IMR-90 (cell line): ENCODE measurements at regions not wholly inside any gene's neighbourhood (a gene's known extent, or its start where the extent isn't known, plus 50 kb on each side); places are given as distances from the start of the nearest gene placed in this dataset.

Experiments
- ATAC-seq: fragments of 200-7000 bp; cut with Tn5 transposase; 2 replicates; pipeline ENCODE4 v1.9.1; 2020; ENCODE audit warnings: low read depth, mild to moderate bottlenecking, moderate library complexity
- BruUV-seq: library from RNA; stranded (reverse); fragments of 400-500 nt; replicated peaks from 2 replicates; lab custom pipeline; 2021; lab: Mats Ljungman, UMichigan
- CTCF ChIA-PET: fragments of 300-600 bp; formaldehyde crosslinking; extraction: SDS; loops from one replicate; lab custom pipeline; 2021; ENCODE audit warnings: antibody characterized with exemption; lab: Yijun Ruan, JAX
- POLR2A ChIA-PET: fragments of 300-600 bp; sonication (Branson Sonifier 250); formaldehyde crosslinking; loops from one replicate; lab custom pipeline; 2022; ENCODE audit warnings: antibody characterized with exemption; ENCODE audit not compliant: unreplicated experiment; lab: Charles Lee
- DNase-seq: peaks from one replicate; pipeline ENCODE4 v3.0.0; 2013
- H2AFZ ChIP-seq: replicated peaks from 2 replicates; pipeline ENCODE3; 2013; ENCODE audit warnings: low read length, mild to moderate bottlenecking; ENCODE audit not compliant: poor library complexity
- H2AK5ac ChIP-seq: 2 replicates; pipeline ENCODE4 v1.6.1; 2013; ENCODE audit warnings: low read depth, low read length, inconsistent platforms
- H2AK9ac ChIP-seq: replicated peaks from 2 replicates; pipeline ENCODE3; 2013; ENCODE audit warnings: mild to moderate bottlenecking, low read depth, low read length, moderate library complexity; ENCODE audit not compliant: poor library complexity
- H2BK120ac ChIP-seq: 2 replicates; pipeline ENCODE4 v1.6.1; 2013; ENCODE audit warnings: low read depth, low read length, inconsistent platforms
- H2BK15ac ChIP-seq: 3 replicates; pipeline ENCODE4 v1.6.1; 2013; ENCODE audit warnings: low read depth, low read length, inconsistent platforms
- H2BK20ac ChIP-seq: 2 replicates; pipeline ENCODE4 v1.6.1; 2013; ENCODE audit warnings: low read depth, mild to moderate bottlenecking, inconsistent platforms, low read length, moderate library complexity
- H2BK5ac ChIP-seq: 2 replicates; pipeline ENCODE4 v1.6.1; 2013; ENCODE audit warnings: mild to moderate bottlenecking, low read depth, low read length, inconsistent platforms; ENCODE audit not compliant: poor library complexity, severe bottlenecking
- H3K14ac ChIP-seq: replicated peaks from 2 replicates; pipeline ENCODE4 v1.6.1; 2013; ENCODE audit warnings: low read depth, low read length, inconsistent platforms
- H3K18ac ChIP-seq: 2 replicates; pipeline ENCODE4 v1.6.1; 2013; ENCODE audit warnings: low read depth, low read length, control low read depth
- H3K23ac ChIP-seq: 2 replicates; pipeline ENCODE4 v1.6.1; 2013; ENCODE audit warnings: low read depth, low read length, inconsistent platforms
- H3K27ac ChIP-seq: 2 replicates; pipeline ENCODE4 v1.5.1; 2013; ENCODE audit warnings: mild to moderate bottlenecking, control low read depth, low read length; ENCODE audit not compliant: insufficient read depth
- H3K27me3 ChIP-seq: 2 replicates; pipeline ENCODE4 v1.6.1; 2013; ENCODE audit warnings: low read length; ENCODE audit not compliant: control insufficient read depth, insufficient read depth
- H3K36me3 ChIP-seq: 2 replicates; pipeline ENCODE4 v1.6.1; 2013; ENCODE audit warnings: low read length, mixed read lengths; ENCODE audit not compliant: control insufficient read depth, insufficient read depth
- H3K4ac ChIP-seq: 2 replicates; pipeline ENCODE4 v1.6.1; 2013; ENCODE audit warnings: low read depth, low read length, inconsistent platforms
- H3K4me1 ChIP-seq: 2 replicates; pipeline ENCODE4 v1.6.1; 2013; ENCODE audit warnings: low read length, mixed read lengths; ENCODE audit not compliant: control insufficient read depth, insufficient read depth
- H3K4me2 ChIP-seq: 2 replicates; pipeline ENCODE4 v1.6.1; 2013; ENCODE audit warnings: low read depth, mild to moderate bottlenecking, control low read depth, low read length, moderate library complexity
- H3K4me3 ChIP-seq: 2 replicates; pipeline ENCODE4 v1.5.1; 2013; ENCODE audit warnings: low read depth, mild to moderate bottlenecking, control low read depth, low read length, moderate library complexity; ENCODE audit not compliant: insufficient read depth
- H3K56ac ChIP-seq: 2 replicates; pipeline ENCODE4 v1.6.1; 2013; ENCODE audit warnings: low read length, inconsistent platforms; ENCODE audit not compliant: insufficient read depth; ENCODE audit errors: extremely low read depth
- H3K79me1 ChIP-seq, 2 experiments: 2 replicates each; pipeline ENCODE4 v1.6.1; 2013; ENCODE audit warnings: low read length in 2 of 2, inconsistent platforms in 1 of 2, low read depth in 1 of 2
- H3K9ac ChIP-seq: 2 replicates; pipeline ENCODE4 v1.6.1; 2013; ENCODE audit warnings: low read depth, low read length, control low read depth
- H3K9me1 ChIP-seq: 2 replicates; pipeline ENCODE4 v1.6.1; 2013; ENCODE audit warnings: low read length, inconsistent platforms; ENCODE audit not compliant: insufficient read depth
- H3K9me3 ChIP-seq: 2 replicates; pipeline ENCODE4 v1.6.1; 2013; ENCODE audit warnings: low read length; ENCODE audit not compliant: control insufficient read depth, insufficient read depth
- H4K20me1 ChIP-seq: 2 replicates; pipeline ENCODE4 v1.6.1; 2013; ENCODE audit warnings: low read length, inconsistent platforms; ENCODE audit not compliant: insufficient read depth
- H4K5ac ChIP-seq: 2 replicates; pipeline ENCODE4 v1.6.1; 2013; ENCODE audit warnings: mild to moderate bottlenecking, low read depth, low read length, control low read depth
- H4K8ac ChIP-seq, 2 experiments: 2 replicates each; pipeline ENCODE4 v1.6.1; 2013; ENCODE audit warnings: low read depth in 2 of 2, low read length in 2 of 2, control low read depth in 1 of 2, inconsistent platforms in 1 of 2
- H4K91ac ChIP-seq: 2 replicates; pipeline ENCODE4 v1.6.1; 2013; ENCODE audit warnings: low read depth, low read length, inconsistent platforms; ENCODE audit not compliant: insufficient read depth
- MAFK ChIP-seq: IDR thresholded peaks from 2 replicates; pipeline ENCODE4 v1.6.1; 2012; ENCODE audit warnings: low read depth, low read length, improper control_type of control experiment
- MXI1 ChIP-seq: IDR thresholded peaks from 2 replicates; pipeline ENCODE4 v1.6.1; 2012; ENCODE audit warnings: low read depth, mild to moderate bottlenecking, low read length, moderate library complexity, borderline replicate concordance
- RCOR1 ChIP-seq: IDR thresholded peaks from 2 replicates; pipeline ENCODE4 v1.6.1; 2012; ENCODE audit warnings: mild to moderate bottlenecking, low read length, improper control_type of control experiment; ENCODE audit not compliant: insufficient replicate concordance
- USF2 ChIP-seq: fragments of 150-350 bp; IDR thresholded peaks from 2 replicates; pipeline ENCODE4 v1.6.1; 2017; ENCODE audit warnings: mild to moderate bottlenecking, antibody characterized with exemption, low read length, low read depth
- WGBS, 2 experiments: methylation state at CpG; one replicate each; pipeline versions ENCODE4 v1.1.5 to v1.1.7; 2013; ENCODE audit warnings: missing lambda C conversion rate in 2 of 2; ENCODE audit not compliant: insufficient read length in 1 of 2; ENCODE audit errors: extremely low coverage in 2 of 2; 5-methylcytosine and 5-hydroxymethylcytosine counted together
- dilution Hi-C: fragments of 300-500 bp; cut with HindIII; formaldehyde crosslinking; loops from one replicate; pipeline ENCODE4 v1.14.3; 2018; ENCODE audit warnings: low sequenced_read_pairs; ENCODE audit not compliant: unreplicated experiment
- in situ Hi-C: fragments of 300-500 bp; cut with MboI; formaldehyde crosslinking; loops from 3 replicates; pipeline ENCODE4 v1.14.3; 2019; ENCODE audit warnings: low sequenced_read_pairs, inconsistent platforms, mixed read lengths
- intact Hi-C: fragments of 100-400 bp; cut with micrococcal nuclease; formaldehyde crosslinking; loops from 2 replicates; pipeline ENCODE4 v1.10.0; 2022

DNA sequence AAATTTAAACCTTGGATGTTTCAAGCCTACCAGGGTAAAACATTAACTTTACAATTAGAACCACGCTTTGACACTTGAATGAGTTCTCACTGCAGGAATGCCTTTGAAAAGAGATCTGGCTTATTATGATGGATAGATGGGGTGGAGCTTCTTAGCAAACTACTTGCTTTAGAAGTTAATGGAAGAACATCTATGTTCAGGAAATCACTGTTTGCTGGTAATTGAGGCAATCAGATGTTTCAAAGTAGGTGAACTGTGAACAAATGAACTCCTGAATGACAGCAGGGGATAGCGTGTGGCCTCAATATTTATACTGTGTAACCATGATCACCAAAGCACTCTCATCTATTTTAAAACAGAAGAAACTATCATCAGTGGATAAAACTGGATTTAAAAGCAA lies 383.6 kb downstream of the PIK3C3 start:
- ATAC-seq, result no peak
- intact Hi-C loops, result no loop called here

More for the DNA sequence above, 383.6 kb downstream of the PIK3C3 start:
- no TSS peak for BruUV-seq
- Histone ChIP-seq H3K9ac (no peak overlapping the region), H3K4me1 (no peaks in the 10 kb centered on the region), H2AK5ac (no peak overlapping the region), H3K27ac (no peak overlapping the region), H3K4me2 (no peak overlapping the region), H2BK120ac (no peak overlapping the region), H4K91ac (no peak overlapping the region), H3K79me1 (no peaks in the 10 kb centered on the region), H3K56ac (no peak overlapping the region), H3K9me1 (no peaks in the 10 kb centered on the region), H4K5ac (no peak overlapping the region), H3K9me3 (peaks cover 2% of the 10 kb centered on the region; the same call in 1 of the 2 replicates), H3K4ac (no peak overlapping the region), H4K8ac (no peak overlapping the region), H2BK5ac (no peak overlapping the region), H3K18ac (no peak overlapping the region), H2BK15ac (no peak overlapping the region), H4K20me1 (no peaks in the 10 kb centered on the region), H2AK9ac (no peak overlapping the region), H2AFZ (no peak overlapping the region), H3K4me3 (no peak overlapping the region), H2BK20ac (no peak overlapping the region), H3K14ac (no peak overlapping the region), H3K36me3 (no peaks in the 10 kb centered on the region), H3K23ac (no peak overlapping the region), H3K27me3 (no peaks in the 10 kb centered on the region)
- in situ Hi-C loops, result no loop called here
- TF ChIP-seq RCOR1 (no peak), MXI1 (no peak), MAFK (no peak), USF2 (no peak)
- CTCF ChIA-PET, result no interaction called here
- dilution Hi-C loops, result no loop called here
- POLR2A ChIA-PET, result no interaction called here
- WGBS, 2 experiments, result no CpG with 5 or more reads among the region's 2 CpGs
- DNase-seq, result no peak
